ENCODE measurements at regions not wholly inside any gene's neighbourhood (a gene's known extent, or its start where the extent isn't known, plus 50 kb on each side); places are given as distances from the start of the nearest gene placed in this dataset.
A peak's percentile ranks its signal among the peaks of the same experiment; 100 is the strongest.

DNA sequence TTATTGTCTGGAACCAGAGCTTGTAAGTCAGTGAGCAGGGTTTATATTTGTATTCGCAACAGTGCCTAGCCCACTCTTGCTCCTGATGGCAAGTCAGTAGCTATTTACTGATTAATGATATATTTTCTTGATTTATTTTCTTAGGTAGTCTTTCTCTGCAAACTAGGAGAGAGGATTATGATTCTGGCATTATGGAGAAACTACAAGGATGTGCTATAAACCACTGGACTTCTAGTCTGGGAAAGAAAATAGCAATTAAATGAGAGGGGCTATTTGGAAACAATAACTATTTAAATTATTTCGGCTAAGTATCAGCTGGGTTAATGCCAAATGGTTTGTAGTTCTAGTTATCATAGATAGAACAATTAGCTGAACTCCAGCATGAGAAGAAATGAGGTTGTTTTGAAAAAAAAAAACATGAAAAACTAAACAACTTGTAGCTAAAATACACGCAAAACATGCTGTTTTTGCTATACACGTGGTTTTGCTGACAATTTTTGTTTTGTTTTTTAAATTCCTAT, 304.9 kb upstream of the TCF21 start:
- Histone ChIP-seq H3K4me3 (ENCODE audit: low read depth, low read length) (no peak overlapping the region), H3K27ac (ENCODE audit: extremely low read depth, low read depth, low read length) (no peak overlapping the region), H3K4me1 (ENCODE audit: control insufficient read depth, insufficient read depth, low read length) (no peaks in the 10 kb centered on the region), H3K36me3 (ENCODE audit: control insufficient read depth in 2 of 2, insufficient read depth in 1 of 2, low read length in 2 of 2) (no peaks in the 10 kb centered on the region), H3K9me3 (ENCODE audit: control insufficient read depth, insufficient read depth, low read depth, low read length) (no peaks in the 10 kb centered on the region; the same call in 1 of the 2 replicates)
- CTCF ChIA-PET = interaction anchor here (0.6 to 1.3 kb wide), 7 partner anchors 10 to 754 kb away, joined by 3 to 5 read pairs (median 3); no protein-coding TSS in a partner anchor
- TF ChIP-seq ZNF510 (tag by site-specific recombination; IDR thresholded peaks at IDR 0.05; ENCODE audit: insufficient replicate concordance) = peak; percentile 91
- TF ChIP-seq ZNF37A (tag by site-specific recombination; IDR thresholded peaks at IDR 0.05) = no peak
- POLR2A ChIA-PET = no interaction called here

DNA sequence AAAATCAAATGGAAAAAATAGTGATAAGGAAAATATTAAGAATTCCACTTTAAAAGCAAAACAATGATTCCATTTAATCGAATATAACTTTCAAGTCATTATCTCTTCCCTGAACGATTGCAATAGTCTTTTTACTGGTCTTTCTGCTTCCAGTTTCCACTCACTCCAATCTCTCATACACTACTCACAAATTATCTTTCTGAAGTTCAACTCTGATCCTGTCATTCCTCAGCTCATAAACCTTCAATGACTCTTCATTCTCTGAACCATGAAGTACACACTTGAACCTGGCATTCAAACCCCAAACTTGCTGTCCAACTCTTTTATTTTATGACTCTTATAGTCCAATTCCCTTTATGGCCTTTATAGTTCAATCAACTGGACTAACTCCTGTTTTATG, 304.1 kb upstream of the TCF21 start:
- POLR2A ChIA-PET = no interaction called here
- Histone ChIP-seq H3K9me3 (ENCODE audit: control insufficient read depth, insufficient read depth, low read depth, low read length) (no peaks in the 10 kb centered on the region; the same call in 1 of the 2 replicates), H3K4me1 (ENCODE audit: control insufficient read depth, insufficient read depth, low read length) (no peaks in the 10 kb centered on the region), H3K36me3 (ENCODE audit: control insufficient read depth in 2 of 2, insufficient read depth in 1 of 2, low read length in 2 of 2) (no peaks in the 10 kb centered on the region), H3K27ac (ENCODE audit: extremely low read depth, low read depth, low read length) (no peak overlapping the region), H3K4me3 (ENCODE audit: low read depth, low read length) (no peak overlapping the region)
- TF ChIP-seq ZNF221 (tag by site-specific recombination; IDR thresholded peaks at IDR 0.05; ENCODE audit: borderline replicate concordance) = no peak
- TF ChIP-seq YY1 (tag by site-specific recombination; IDR thresholded peaks at IDR 0.05) = no peak
- TF ChIP-seq FEZF1 (tag by site-specific recombination; IDR thresholded peaks at IDR 0.05) = peak; percentile 36; the same call in 1 of the 2 replicates
- no peak for TF ChIP-seq ZNF211 (tag by site-specific recombination; IDR thresholded peaks at IDR 0.05; ENCODE audit: low read depth)
- CTCF ChIA-PET = interaction anchor here (2.0 kb wide), 1 partner anchor 332 kb away, joined by 7 read pairs; no protein-coding TSS in a partner anchor

DNA sequence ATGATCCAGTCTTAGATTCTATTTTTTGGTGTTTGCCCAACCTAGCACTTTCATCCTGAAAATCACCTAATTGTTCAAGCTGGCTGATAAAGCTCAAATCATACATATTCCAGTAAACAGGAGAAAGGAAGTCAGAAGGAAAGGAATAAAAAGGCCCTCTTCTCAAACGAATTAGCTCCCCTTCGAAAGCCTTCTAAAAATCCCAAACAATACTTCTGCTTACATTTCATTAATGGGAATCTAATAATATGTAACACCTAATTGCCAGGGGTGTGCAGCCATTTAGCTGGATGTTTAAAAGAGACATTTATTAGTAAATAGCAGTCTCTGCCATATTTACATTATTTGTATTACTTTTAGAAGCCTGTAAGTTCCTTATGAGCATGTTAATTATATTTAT, 302.9 kb upstream of the TCF21 start:
- ChIA-PET CTCF (interaction anchor here (0.7 to 2.0 kb wide), 4 partner anchors 16 to 337 kb away, joined by 3 to 9 read pairs (median 5); no protein-coding TSS in a partner anchor), POLR2A (no interaction called here)
- H3K36me3 ChIP-seq (ENCODE audit: control insufficient read depth in 2 of 2, insufficient read depth in 1 of 2, low read length in 2 of 2) = no peaks in the 10 kb centered on the region
- H3K4me1 ChIP-seq (ENCODE audit: control insufficient read depth, insufficient read depth, low read length) = no peaks in the 10 kb centered on the region
- no peak overlapping the region for H3K27ac ChIP-seq (ENCODE audit: extremely low read depth, low read depth, low read length)
- H3K4me3 ChIP-seq (ENCODE audit: low read depth, low read length) = no peak overlapping the region
- no peak for TF ChIP-seq ZNF843 (tag by site-specific recombination; IDR thresholded peaks at IDR 0.05)
- no peak for TF ChIP-seq ZNF366 (tag by site-specific recombination; conservative IDR thresholded peaks at IDR 0.05)
- TF ChIP-seq, protein P1, sequence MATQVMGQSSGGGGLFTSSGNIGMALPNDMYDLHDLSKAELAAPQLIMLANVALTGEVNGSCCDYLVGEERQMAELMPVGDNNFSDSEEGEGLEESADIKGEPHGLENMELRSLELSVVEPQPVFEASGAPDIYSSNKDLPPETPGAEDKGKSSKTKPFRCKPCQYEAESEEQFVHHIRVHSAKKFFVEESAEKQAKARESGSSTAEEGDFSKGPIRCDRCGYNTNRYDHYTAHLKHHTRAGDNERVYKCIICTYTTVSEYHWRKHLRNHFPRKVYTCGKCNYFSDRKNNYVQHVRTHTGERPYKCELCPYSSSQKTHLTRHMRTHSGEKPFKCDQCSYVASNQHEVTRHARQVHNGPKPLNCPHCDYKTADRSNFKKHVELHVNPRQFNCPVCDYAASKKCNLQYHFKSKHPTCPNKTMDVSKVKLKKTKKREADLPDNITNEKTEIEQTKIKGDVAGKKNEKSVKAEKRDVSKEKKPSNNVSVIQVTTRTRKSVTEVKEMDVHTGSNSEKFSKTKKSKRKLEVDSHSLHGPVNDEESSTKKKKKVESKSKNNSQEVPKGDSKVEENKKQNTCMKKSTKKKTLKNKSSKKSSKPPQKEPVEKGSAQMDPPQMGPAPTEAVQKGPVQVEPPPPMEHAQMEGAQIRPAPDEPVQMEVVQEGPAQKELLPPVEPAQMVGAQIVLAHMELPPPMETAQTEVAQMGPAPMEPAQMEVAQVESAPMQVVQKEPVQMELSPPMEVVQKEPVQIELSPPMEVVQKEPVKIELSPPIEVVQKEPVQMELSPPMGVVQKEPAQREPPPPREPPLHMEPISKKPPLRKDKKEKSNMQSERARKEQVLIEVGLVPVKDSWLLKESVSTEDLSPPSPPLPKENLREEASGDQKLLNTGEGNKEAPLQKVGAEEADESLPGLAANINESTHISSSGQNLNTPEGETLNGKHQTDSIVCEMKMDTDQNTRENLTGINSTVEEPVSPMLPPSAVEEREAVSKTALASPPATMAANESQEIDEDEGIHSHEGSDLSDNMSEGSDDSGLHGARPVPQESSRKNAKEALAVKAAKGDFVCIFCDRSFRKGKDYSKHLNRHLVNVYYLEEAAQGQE (tag by site-specific recombination; IDR thresholded peaks at IDR 0.05) = no peak
- TF ChIP-seq ZNF223 (tag by site-specific recombination; IDR thresholded peaks at IDR 0.05) = no peak
- no peak for TF ChIP-seq TCF7L2 (IDR thresholded peaks at IDR 0.05; ENCODE audit: borderline replicate concordance, low read depth, low read length)
- H3K9me3 ChIP-seq (ENCODE audit: control insufficient read depth, insufficient read depth, low read depth, low read length) = no peaks in the 10 kb centered on the region

DNA sequence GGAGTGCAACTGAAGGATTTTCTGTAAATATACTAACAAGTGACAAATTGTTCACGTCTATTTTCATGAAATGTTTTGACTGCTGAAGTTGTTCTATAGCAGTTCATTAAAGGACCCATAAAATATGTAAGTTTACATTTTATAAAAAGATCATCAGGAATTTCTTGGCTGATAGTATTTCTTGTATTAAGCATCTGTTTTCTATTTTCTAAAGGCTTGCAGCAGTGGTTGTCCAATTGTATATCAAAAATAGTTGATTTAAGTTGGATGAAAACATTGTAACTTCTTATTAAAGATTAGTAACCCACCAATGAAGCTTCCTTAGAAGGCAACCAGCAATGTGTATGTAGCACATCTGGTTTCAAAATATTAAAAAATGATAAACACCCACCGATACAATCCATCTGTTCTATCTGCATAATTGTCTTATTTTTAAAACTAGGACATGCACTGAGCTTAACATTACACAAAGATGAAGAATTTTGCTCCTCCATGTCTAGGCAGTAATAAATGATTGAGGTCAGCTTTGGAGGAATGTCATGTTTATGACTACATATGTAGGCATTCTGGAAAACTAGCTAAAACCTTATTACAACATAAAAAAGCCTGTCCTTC, 301.3 kb upstream of the TCF21 start:
- TF ChIP-seq ZBTB8A (tag by site-specific recombination; IDR thresholded peaks at IDR 0.05) = no peak
- TF ChIP-seq GLIS1 (tag by site-specific recombination; IDR thresholded peaks at IDR 0.05) = no peak
- TF ChIP-seq ZNF174 (tag by site-specific recombination; IDR thresholded peaks at IDR 0.05) = no peak
- TF ChIP-seq ZNF621 (tag by site-specific recombination; IDR thresholded peaks at IDR 0.05) = no peak
- no peak for TF ChIP-seq ZSCAN23 (tag by site-specific recombination; IDR thresholded peaks at IDR 0.05)
- Histone ChIP-seq H3K4me3 (ENCODE audit: low read depth, low read length) (no peak overlapping the region), H3K27ac (ENCODE audit: extremely low read depth, low read depth, low read length) (no peak overlapping the region), H3K9me3 (ENCODE audit: control insufficient read depth, insufficient read depth, low read depth, low read length) (no peaks in the 10 kb centered on the region), H3K4me1 (ENCODE audit: control insufficient read depth, insufficient read depth, low read length) (no peaks in the 10 kb centered on the region), H3K36me3 (ENCODE audit: control insufficient read depth in 2 of 2, insufficient read depth in 1 of 2, low read length in 2 of 2) (no peaks in the 10 kb centered on the region)
- ChIA-PET POLR2A (no interaction called here), CTCF (interaction anchor here (0.6 to 1.5 kb wide), 3 partner anchors 19 to 250 kb away, joined by 3 read pairs; no protein-coding TSS in a partner anchor)

Data from HEK293 (cell line).